GM23338 (cell line): ENCODE measurements at regions not wholly inside any gene's neighbourhood (a gene's known extent, or its start where the extent isn't known, plus 50 kb on each side); places are given as distances from the start of the nearest gene placed in this dataset.

ENCODE experiments used
- ATAC-seq: fragments of 200-7000 bp; cut with Tn5 transposase; 3 replicates; pipeline ENCODE4 v1.9.1; 2020
- DNase-seq: peaks from one replicate; pipeline ENCODE4 v3.0.0-alpha.2; 2015; ENCODE audit warnings: low spot score
- H2AFZ ChIP-seq: fragments of 200-600 bp; sonication (generic); 2 replicates; pipeline ENCODE4 v1.8.0; 2016; ENCODE audit warnings: antibody characterized with exemption, mild to moderate bottlenecking, moderate library complexity
- H3F3A ChIP-seq: fragments of 200-600 bp; sonication (generic); replicated peaks from 2 replicates; pipeline ENCODE4 v1.8.0; 2017; ENCODE audit warnings: antibody characterized with exemption, mixed run types, low read depth
- H3K27ac ChIP-seq: fragments of 200-600 bp; sonication (generic); 2 replicates; pipeline ENCODE4 v1.6.1; 2016; ENCODE audit warnings: low read depth
- H3K27me3 ChIP-seq: fragments of 200-600 bp; sonication (generic); 2 replicates; pipeline ENCODE4 v1.8.0; 2016; ENCODE audit warnings: mild to moderate bottlenecking, mixed run types, moderate library complexity; ENCODE audit not compliant: insufficient read depth
- H3K36me3 ChIP-seq: fragments of 200-600 bp; sonication (generic); 2 replicates; pipeline ENCODE4 v1.8.0; 2016; ENCODE audit warnings: mild to moderate bottlenecking; ENCODE audit not compliant: insufficient read depth
- H3K4me1 ChIP-seq: fragments of 200-600 bp; sonication (generic); 2 replicates; pipeline ENCODE4 v1.8.0; 2016; ENCODE audit warnings: mild to moderate bottlenecking, moderate library complexity; ENCODE audit not compliant: insufficient read depth
- H3K4me2 ChIP-seq: fragments of 200-600 bp; sonication (generic); 2 replicates; pipeline ENCODE4 v1.7.1; 2017; ENCODE audit warnings: mixed run types
- H3K4me3 ChIP-seq: fragments of 200-600 bp; sonication (generic); 2 replicates; pipeline ENCODE4 v1.6.1; 2016; ENCODE audit warnings: mixed run types
- H3K79me2 ChIP-seq: fragments of 200-600 bp; sonication (generic); replicated peaks from 2 replicates; pipeline ENCODE4 v1.8.0; 2017; ENCODE audit warnings: mild to moderate bottlenecking; ENCODE audit not compliant: insufficient read depth
- H3K9me2 ChIP-seq: fragments of 200-600 bp; sonication (generic); 2 replicates; pipeline ENCODE4 v1.8.0; 2017; ENCODE audit not compliant: insufficient read depth
- H4K20me1 ChIP-seq: fragments of 200-600 bp; sonication (generic); replicated peaks from 2 replicates; pipeline ENCODE4 v1.8.0; 2017; ENCODE audit warnings: mild to moderate bottlenecking; ENCODE audit not compliant: insufficient read depth
- H3K27ac Mint-ChIP-seq: 2 replicates; pipeline ENCODE4 v1.8.0; 2020; ENCODE audit warnings: inconsistent platforms, mild to moderate bottlenecking, moderate library complexity, mixed read lengths
- H3K27me3 Mint-ChIP-seq: 3 replicates; pipeline ENCODE4 v1.8.0; 2022; ENCODE audit warnings: low read depth, mild to moderate bottlenecking, moderate library complexity, mixed read lengths, inconsistent platforms; ENCODE audit not compliant: insufficient read depth, poor library complexity
- H3K36me3 Mint-ChIP-seq: 3 replicates; pipeline ENCODE4 v1.8.0; 2021; ENCODE audit warnings: low read depth, mild to moderate bottlenecking, inconsistent platforms, moderate library complexity, mixed read lengths
- H3K4me1 Mint-ChIP-seq: 3 replicates; pipeline ENCODE4 v1.8.0; 2020; ENCODE audit warnings: mild to moderate bottlenecking, inconsistent platforms, mixed read lengths
- H3K4me3 Mint-ChIP-seq: 3 replicates; pipeline ENCODE4 v1.8.0; 2021; ENCODE audit warnings: moderate library complexity, mild to moderate bottlenecking, inconsistent platforms, mixed read lengths
- H3K9me3 Mint-ChIP-seq: 3 replicates; pipeline ENCODE4 v1.8.0; 2020; ENCODE audit warnings: moderate library complexity, mild to moderate bottlenecking, inconsistent platforms, mixed read lengths
- CREB1 ChIP-seq: fragments of 250-450 bp; sonication (Bioruptor Pico); IDR thresholded peaks from 2 replicates; pipeline ENCODE4 v1.5.0; 2020; ENCODE audit warnings: low read depth, mild to moderate bottlenecking, moderate library complexity
- EZH2phosphoT487 ChIP-seq: fragments of 200-600 bp; sonication (generic); IDR thresholded peaks from one replicate; pipeline ENCODE4 v1.8.1; 2018; ENCODE audit warnings: antibody characterized with exemption; ENCODE audit not compliant: unreplicated experiment
- JUNB ChIP-seq: IDR thresholded peaks from one replicate; pipeline ENCODE4 v1.6.1; 2016; ENCODE audit warnings: antibody characterized with exemption; ENCODE audit not compliant: unreplicated experiment
- NANOG ChIP-seq: IDR thresholded peaks from 2 replicates; pipeline ENCODE4 v1.6.1; 2016; ENCODE audit warnings: antibody characterized with exemption, borderline replicate concordance
- POLR2AphosphoS5 ChIP-seq: IDR thresholded peaks from 2 replicates; pipeline ENCODE4 v1.6.1; 2016; ENCODE audit warnings: antibody characterized with exemption, low read depth
- STAT1 ChIP-seq: IDR thresholded peaks from one replicate; pipeline ENCODE4 v1.6.1; 2016; ENCODE audit warnings: antibody characterized with exemption; ENCODE audit not compliant: unreplicated experiment
- ZNF114 ChIP-seq: fragments of 250-450 bp; sonication (Bioruptor Pico); IDR thresholded peaks from 2 replicates; pipeline ENCODE4 v1.5.0; 2020; ENCODE audit warnings: mild to moderate bottlenecking, moderate library complexity
- ZNF331 ChIP-seq: fragments of 250-450 bp; sonication (Bioruptor Pico); IDR thresholded peaks from 2 replicates; pipeline ENCODE4 v1.5.0; 2020; ENCODE audit warnings: low read depth, mild to moderate bottlenecking, moderate library complexity
- TF ChIP-seq, protein P1 (sequence below): fragments of 250-450 bp; sonication (Bioruptor Pico); IDR thresholded peaks from 2 replicates; pipeline ENCODE4 v1.5.0; 2020; ENCODE audit warnings: mild to moderate bottlenecking, moderate library complexity
- TF ChIP-seq, protein P2 (sequence below): IDR thresholded peaks from 2 replicates; pipeline ENCODE4 v1.6.1; 2016; ENCODE audit warnings: antibody characterized with exemption

DNA sequence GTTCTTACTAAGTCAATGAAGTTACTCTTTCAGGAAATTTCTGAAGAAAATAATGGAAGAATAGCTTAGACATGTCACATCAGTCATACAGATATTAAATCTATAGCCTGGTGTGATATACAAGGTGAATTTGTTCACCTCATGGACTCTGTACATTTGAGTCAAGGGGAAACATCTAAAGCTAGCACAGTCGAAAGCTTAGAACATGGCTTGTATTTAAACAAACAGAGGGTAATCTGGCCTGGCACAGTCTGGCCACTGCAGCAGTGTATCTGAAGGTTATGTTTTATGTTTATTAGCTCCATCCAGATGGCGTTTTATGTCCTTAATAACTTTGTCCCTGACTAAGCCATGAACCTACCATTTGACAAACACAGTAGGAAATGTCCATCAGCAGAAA lies 817.3 kb downstream of the SATB2 start (continued):
- TF ChIP-seq, protein P1, sequence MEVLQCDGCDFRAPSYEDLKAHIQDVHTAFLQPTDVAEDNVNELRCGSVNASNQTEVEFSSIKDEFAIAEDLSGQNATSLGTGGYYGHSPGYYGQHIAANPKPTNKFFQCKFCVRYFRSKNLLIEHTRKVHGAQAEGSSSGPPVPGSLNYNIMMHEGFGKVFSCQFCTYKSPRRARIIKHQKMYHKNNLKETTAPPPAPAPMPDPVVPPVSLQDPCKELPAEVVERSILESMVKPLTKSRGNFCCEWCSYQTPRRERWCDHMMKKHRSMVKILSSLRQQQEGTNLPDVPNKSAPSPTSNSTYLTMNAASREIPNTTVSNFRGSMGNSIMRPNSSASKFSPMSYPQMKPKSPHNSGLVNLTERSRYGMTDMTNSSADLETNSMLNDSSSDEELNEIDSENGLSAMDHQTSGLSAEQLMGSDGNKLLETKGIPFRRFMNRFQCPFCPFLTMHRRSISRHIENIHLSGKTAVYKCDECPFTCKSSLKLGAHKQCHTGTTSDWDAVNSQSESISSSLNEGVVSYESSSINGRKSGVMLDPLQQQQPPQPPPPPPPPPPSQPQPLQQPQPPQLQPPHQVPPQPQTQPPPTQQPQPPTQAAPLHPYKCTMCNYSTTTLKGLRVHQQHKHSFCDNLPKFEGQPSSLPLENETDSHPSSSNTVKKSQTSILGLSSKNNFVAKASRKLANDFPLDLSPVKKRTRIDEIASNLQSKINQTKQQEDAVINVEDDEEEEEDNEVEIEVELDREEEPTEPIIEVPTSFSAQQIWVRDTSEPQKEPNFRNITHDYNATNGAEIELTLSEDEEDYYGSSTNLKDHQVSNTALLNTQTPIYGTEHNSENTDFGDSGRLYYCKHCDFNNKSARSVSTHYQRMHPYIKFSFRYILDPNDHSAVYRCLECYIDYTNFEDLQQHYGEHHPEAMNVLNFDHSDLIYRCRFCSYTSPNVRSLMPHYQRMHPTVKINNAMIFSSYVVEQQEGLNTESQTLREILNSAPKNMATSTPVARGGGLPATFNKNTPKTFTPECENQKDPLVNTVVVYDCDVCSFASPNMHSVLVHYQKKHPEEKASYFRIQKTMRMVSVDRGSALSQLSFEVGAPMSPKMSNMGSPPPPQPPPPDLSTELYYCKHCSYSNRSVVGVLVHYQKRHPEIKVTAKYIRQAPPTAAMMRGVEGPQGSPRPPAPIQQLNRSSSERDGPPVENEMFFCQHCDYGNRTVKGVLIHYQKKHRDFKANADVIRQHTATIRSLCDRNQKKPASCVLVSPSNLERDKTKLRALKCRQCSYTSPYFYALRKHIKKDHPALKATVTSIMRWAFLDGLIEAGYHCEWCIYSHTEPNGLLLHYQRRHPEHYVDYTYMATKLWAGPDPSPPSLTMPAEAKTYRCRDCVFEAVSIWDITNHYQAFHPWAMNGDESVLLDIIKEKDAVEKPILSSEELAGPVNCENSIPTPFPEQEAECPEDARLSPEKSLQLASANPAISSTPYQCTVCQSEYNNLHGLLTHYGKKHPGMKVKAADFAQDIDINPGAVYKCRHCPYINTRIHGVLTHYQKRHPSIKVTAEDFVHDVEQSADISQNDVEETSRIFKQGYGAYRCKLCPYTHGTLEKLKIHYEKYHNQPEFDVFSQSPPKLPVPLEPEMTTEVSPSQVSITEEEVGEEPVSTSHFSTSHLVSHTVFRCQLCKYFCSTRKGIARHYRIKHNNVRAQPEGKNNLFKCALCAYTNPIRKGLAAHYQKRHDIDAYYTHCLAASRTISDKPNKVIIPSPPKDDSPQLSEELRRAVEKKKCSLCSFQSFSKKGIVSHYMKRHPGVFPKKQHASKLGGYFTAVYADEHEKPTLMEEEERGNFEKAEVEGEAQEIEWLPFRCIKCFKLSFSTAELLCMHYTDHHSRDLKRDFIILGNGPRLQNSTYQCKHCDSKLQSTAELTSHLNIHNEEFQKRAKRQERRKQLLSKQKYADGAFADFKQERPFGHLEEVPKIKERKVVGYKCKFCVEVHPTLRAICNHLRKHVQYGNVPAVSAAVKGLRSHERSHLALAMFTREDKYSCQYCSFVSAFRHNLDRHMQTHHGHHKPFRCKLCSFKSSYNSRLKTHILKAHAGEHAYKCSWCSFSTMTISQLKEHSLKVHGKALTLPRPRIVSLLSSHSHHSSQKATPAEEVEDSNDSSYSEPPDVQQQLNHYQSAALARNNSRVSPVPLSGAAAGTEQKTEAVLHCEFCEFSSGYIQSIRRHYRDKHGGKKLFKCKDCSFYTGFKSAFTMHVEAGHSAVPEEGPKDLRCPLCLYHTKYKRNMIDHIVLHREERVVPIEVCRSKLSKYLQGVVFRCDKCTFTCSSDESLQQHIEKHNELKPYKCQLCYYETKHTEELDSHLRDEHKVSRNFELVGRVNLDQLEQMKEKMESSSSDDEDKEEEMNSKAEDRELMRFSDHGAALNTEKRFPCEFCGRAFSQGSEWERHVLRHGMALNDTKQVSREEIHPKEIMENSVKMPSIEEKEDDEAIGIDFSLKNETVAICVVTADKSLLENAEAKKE, result no peak
- no peak for TF ChIP-seq STAT1
- TF ChIP-seq NANOG, result no peak
- no peak for TF ChIP-seq ZNF114
- TF ChIP-seq, protein P2, sequence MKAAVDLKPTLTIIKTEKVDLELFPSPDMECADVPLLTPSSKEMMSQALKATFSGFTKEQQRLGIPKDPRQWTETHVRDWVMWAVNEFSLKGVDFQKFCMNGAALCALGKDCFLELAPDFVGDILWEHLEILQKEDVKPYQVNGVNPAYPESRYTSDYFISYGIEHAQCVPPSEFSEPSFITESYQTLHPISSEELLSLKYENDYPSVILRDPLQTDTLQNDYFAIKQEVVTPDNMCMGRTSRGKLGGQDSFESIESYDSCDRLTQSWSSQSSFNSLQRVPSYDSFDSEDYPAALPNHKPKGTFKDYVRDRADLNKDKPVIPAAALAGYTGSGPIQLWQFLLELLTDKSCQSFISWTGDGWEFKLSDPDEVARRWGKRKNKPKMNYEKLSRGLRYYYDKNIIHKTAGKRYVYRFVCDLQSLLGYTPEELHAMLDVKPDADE, result no peak
- no peak for TF ChIP-seq CREB1
- no peak for TF ChIP-seq JUNB

DNA sequence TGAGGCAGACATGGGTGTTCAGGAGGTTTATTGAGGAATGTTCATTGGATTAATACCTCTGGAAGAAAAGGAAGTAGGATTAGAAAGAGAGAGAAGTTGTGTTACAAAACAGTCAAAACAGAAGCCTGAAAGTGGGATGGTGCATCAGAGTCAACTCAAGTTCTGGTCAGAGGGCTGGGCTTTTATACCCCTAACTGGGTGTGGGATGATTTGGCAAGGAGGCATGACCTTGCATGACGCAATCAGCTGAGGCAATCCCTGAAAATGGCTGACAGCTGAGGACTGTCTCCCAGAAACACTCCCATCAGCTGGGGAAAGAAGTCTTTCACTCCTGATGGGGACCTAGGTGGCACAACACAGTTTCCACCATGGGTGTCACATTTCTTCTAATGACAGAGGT lies 818.2 kb downstream of the SATB2 start:
- H3K9me2 ChIP-seq, result peaks cover 6% of the 10 kb centered on the region; the same call in 1 of the 2 replicates
- no peak overlapping the region for H3K27ac ChIP-seq
- Mint-ChIP-seq H3K9me3 (no peaks in the 10 kb centered on the region), H3K27ac (no peak overlapping the region), H3K27me3 (no peaks in the 10 kb centered on the region), H3K4me1 (peaks cover 5% of the 10 kb centered on the region; the same call in 2 of the 3 replicates), H3K4me3 (no peak overlapping the region), H3K36me3 (no peaks in the 10 kb centered on the region)
- H4K20me1 ChIP-seq, result no peaks in the 10 kb centered on the region
- no peaks in the 10 kb centered on the region for H3K36me3 ChIP-seq
- H3F3A ChIP-seq, result no peaks in the 10 kb centered on the region
- no peak overlapping the region for H3K4me2 ChIP-seq
- DNase-seq (no peak), ATAC-seq (no peak)
- H3K27me3 ChIP-seq, result no peaks in the 10 kb centered on the region
- H2AFZ ChIP-seq, result no peak overlapping the region
- H3K4me1 ChIP-seq, result no peaks in the 10 kb centered on the region; the same call in 1 of the 2 replicates
- H3K4me3 ChIP-seq, result no peak overlapping the region
- no peaks in the 10 kb centered on the region for H3K79me2 ChIP-seq
- TF ChIP-seq ZNF331 (CRISPR knock-in tag) (no peak), STAT1 (no peak), EZH2phosphoT487 (no peak), POLR2AphosphoS5 (no peak)
- TF ChIP-seq, protein P1, result no peak
